BE2C (cell line): ENCODE measurements at regions not wholly inside any gene's neighbourhood (a gene's known extent, or its start where the extent isn't known, plus 50 kb on each side); places are given as distances from the start of the nearest gene placed in this dataset.

Experiments used
- DNase-seq: peaks from one replicate; pipeline ENCODE4 v3.0.0-alpha.2; 2020
- H3K27me3 ChIP-seq: fragments of 250-450 bp; sonication (Bioruptor Pico); 2 replicates; pipeline ENCODE4 v1.5.1; 2020; ENCODE audit warnings: mild to moderate bottlenecking
- H3K36me3 ChIP-seq: fragments of 250-450 bp; sonication (Bioruptor Pico); 2 replicates; pipeline ENCODE4 v1.5.1; 2020; ENCODE audit warnings: mild to moderate bottlenecking
- H3K4me1 ChIP-seq: fragments of 250-450 bp; sonication (Bioruptor Pico); 2 replicates; pipeline ENCODE4 v1.5.1; 2020
- H3K4me3 ChIP-seq: 2 replicates; pipeline ENCODE4 v1.5.1; 2011; ENCODE audit warnings: low read depth, low read length
- H3K9me3 ChIP-seq: fragments of 250-450 bp; sonication (Bioruptor Pico); 2 replicates; pipeline ENCODE4 v1.5.1; 2020
- TF ChIP-seq, protein P1 (sequence below): IDR thresholded peaks from 2 replicates; pipeline ENCODE4 v1.5.1; 2012; ENCODE audit warnings: mild to moderate bottlenecking, low read depth, low read length

- Histone ChIP-seq H3K9me3 (no peaks in the 10 kb centered on the region), H3K27me3 (no peaks in the 10 kb centered on the region), H3K36me3 (no peaks in the 10 kb centered on the region), H3K4me1 (no peaks in the 10 kb centered on the region), H3K4me3 (no peak overlapping the region)
- TF ChIP-seq, protein P1, sequence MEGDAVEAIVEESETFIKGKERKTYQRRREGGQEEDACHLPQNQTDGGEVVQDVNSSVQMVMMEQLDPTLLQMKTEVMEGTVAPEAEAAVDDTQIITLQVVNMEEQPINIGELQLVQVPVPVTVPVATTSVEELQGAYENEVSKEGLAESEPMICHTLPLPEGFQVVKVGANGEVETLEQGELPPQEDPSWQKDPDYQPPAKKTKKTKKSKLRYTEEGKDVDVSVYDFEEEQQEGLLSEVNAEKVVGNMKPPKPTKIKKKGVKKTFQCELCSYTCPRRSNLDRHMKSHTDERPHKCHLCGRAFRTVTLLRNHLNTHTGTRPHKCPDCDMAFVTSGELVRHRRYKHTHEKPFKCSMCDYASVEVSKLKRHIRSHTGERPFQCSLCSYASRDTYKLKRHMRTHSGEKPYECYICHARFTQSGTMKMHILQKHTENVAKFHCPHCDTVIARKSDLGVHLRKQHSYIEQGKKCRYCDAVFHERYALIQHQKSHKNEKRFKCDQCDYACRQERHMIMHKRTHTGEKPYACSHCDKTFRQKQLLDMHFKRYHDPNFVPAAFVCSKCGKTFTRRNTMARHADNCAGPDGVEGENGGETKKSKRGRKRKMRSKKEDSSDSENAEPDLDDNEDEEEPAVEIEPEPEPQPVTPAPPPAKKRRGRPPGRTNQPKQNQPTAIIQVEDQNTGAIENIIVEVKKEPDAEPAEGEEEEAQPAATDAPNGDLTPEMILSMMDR: no peak
- no peak for DNase-seq
Observed at GRCh38 chr2:107663632-107664031, 163.1 kb upstream of the RGPD4 start.

DNA sequence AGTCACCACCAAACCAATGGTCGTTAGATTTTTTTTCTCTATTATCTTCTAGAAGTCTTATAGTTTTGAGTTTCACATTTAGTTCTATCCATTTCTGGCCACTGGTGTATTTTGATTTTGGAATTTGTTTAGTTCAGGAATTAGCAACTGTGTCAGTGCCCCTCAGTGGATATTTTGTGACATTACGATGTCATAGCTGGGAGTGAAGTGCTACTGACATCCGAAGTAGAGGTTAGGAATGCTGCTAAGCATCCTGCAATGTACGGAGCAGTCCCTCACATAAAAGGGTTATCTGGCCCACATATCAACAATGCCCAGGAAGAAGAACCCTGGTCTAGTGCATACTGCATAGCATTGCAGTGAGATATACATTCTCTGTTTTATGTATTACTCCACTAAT is 157.4 kb upstream of the RGPD4 start:
- H3K4me3 ChIP-seq: no peak overlapping the region
- H3K27me3 ChIP-seq: no peaks in the 10 kb centered on the region
- no peaks in the 10 kb centered on the region for H3K9me3 ChIP-seq
- H3K4me1 ChIP-seq: no peaks in the 10 kb centered on the region
- no peaks in the 10 kb centered on the region for H3K36me3 ChIP-seq
- no peak for DNase-seq
- TF ChIP-seq, protein P1: no peak

- Histone ChIP-seq H3K36me3 (no peaks in the 10 kb centered on the region), H3K4me3 (no peak overlapping the region), H3K9me3 (no peaks in the 10 kb centered on the region), H3K27me3 (no peaks in the 10 kb centered on the region), H3K4me1 (no peaks in the 10 kb centered on the region)
- DNase-seq: no peak
- TF ChIP-seq, protein P1: no peak
Observed at GRCh38 chr2:107681936-107682335, 144.8 kb upstream of the RGPD4 start.

DNA sequence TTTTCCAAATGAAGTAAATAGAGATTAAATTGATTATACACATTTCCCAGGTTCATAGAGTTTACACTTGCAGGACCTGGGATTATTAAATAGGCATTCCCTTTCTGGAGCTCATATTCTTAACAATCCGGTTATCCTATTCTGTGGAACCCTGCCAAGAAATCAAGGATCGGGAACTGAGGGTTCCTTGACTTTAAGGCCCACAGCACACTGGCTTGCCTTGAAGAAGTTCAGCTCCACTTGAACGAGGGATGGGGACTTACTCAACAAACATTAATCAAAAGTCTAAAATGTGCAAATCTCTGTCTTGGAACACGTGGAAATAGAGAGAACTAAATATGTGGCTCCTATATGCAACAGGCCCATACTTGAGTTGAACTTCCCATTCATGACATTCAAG is 142.3 kb upstream of the RGPD4 start:
- H3K27me3 ChIP-seq: no peaks in the 10 kb centered on the region
- no peak overlapping the region for H3K4me3 ChIP-seq
- DNase-seq: no peak
- TF ChIP-seq, protein P1: no peak
- H3K9me3 ChIP-seq: no peaks in the 10 kb centered on the region
- H3K36me3 ChIP-seq: no peaks in the 10 kb centered on the region
- no peaks in the 10 kb centered on the region for H3K4me1 ChIP-seq

GRCh38 chr2:107685421-107685986 is 141.2 kb upstream of the RGPD4 start:
- DNase-seq: no peak
- H3K4me1 ChIP-seq: no peaks in the 10 kb centered on the region
- no peak overlapping the region for H3K4me3 ChIP-seq
- TF ChIP-seq, protein P1: no peak
- H3K9me3 ChIP-seq: no peaks in the 10 kb centered on the region
- H3K36me3 ChIP-seq: no peaks in the 10 kb centered on the region
- H3K27me3 ChIP-seq: no peaks in the 10 kb centered on the region

DNA sequence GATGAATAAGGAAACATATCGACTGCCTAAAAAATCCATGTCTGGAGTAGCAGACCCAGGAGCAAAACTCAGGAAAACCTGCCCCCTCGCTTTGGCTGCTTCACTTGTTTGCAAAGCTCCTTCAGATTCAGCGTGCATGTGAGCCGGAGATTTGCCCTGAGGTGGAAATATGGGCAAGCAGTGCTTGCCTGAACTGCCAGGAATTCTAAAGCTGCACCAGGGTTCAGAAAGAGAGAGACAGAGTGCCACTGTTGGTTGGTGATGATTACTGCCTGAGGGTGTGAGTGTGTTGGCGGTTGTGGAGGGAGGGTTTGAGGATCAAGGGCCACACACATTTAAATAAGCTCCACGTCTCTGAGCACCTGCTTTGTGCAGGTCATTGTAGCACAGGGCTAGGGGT is 139.6 kb upstream of the RGPD4 start:
- H3K27me3 ChIP-seq: no peaks in the 10 kb centered on the region
- TF ChIP-seq, protein P1: no peak
- H3K9me3 ChIP-seq: no peaks in the 10 kb centered on the region
- no peak overlapping the region for H3K4me3 ChIP-seq
- H3K36me3 ChIP-seq: no peaks in the 10 kb centered on the region
- DNase-seq: no peak
- no peaks in the 10 kb centered on the region for H3K4me1 ChIP-seq
